ENCODE measurements at regions not wholly inside any gene's neighbourhood (a gene's known extent, or its start where the extent isn't known, plus 50 kb on each side); places are given as distances from the start of the nearest gene placed in this dataset.

- no peak for TF ChIP-seq CTCF (IDR thresholded peaks at IDR 0.05)
Measured at GRCh38 chr6:112428477-112428876, 81.3 kb downstream of the RFPL4B start.

- no peak for TF ChIP-seq CTCF (IDR thresholded peaks at IDR 0.05)
Measured at GRCh38 chr6:112429226-112429625, 82.1 kb downstream of the RFPL4B start.

GRCh38 chr6:112431803-112432202 is 84.7 kb downstream of the RFPL4B start:
- TF ChIP-seq CTCF (IDR thresholded peaks at IDR 0.05) = no peak

- TF ChIP-seq CTCF (IDR thresholded peaks at IDR 0.05) = no peak
Measured at GRCh38 chr6:112432853-112433252, 85.7 kb downstream of the RFPL4B start.

- TF ChIP-seq CTCF (IDR thresholded peaks at IDR 0.05) = no peak
Measured at GRCh38 chr6:112433457-112433856, 86.3 kb downstream of the RFPL4B start.

- TF ChIP-seq CTCF (IDR thresholded peaks at IDR 0.05) = no peak
Measured at GRCh38 chr6:112434896-112435435, 87.8 kb downstream of the RFPL4B start.

- no peak for TF ChIP-seq CTCF (IDR thresholded peaks at IDR 0.05)
Measured at GRCh38 chr6:112437058-112437457, 89.9 kb downstream of the RFPL4B start.

- no peak for TF ChIP-seq CTCF (IDR thresholded peaks at IDR 0.05)
Measured at GRCh38 chr6:112439010-112439409, 91.9 kb downstream of the RFPL4B start.
